Activated T-cell treated with anti-CD3 and anti-CD28 coated beads, Interleukin-2, amount 50 U/mL, for 1 hour (primary cell): ENCODE measurements at regions not wholly inside any gene's neighbourhood (a gene's known extent, or its start where the extent isn't known, plus 50 kb on each side); places are given as distances from the start of the nearest gene placed in this dataset.

ENCODE experiments used
- DNase-seq: peaks from one replicate; pipeline ENCODE4 v3.0.0-alpha.2; 2020

DNA sequence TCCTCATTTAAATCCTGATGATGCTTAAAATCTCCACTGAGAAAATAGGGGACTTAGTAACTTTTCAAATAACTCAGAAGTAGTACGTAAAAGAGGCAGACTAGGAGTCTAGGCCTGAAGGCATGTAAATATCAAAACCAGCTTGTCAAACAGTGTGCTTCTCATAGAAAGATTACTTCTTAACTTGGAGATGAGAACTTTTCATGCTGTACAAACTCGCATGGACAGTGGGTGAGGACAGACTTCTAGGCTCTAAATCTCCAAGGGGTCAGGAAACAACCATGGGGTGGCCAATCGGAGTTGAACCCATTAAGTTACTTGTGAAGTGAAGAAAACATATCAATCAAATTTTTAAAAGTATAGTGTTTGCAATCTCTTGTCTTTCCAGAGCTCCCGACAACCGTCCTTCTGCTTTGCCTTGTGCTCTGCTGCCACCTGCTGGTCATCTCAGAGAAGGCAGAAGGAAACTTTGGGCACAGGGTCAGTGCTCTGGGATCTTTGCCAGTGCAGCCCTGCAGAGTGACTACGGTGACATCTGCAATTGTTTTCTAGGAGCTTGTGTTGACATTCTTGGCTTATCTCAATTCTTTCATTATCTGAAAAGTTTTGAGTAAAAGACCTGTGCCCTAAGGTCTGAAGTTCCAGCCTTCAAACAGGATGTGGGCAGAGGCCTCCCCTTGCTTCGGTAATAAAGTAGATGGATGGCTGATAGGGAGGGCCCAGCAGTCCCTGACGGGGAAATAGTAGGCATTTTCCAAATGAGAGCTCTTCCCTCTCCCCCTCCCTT, 105.1 kb upstream of the PDE4B start:
- peak; percentile 76 for DNase-seq

GRCh38 chr1:65688215-65688566, 104.5 kb upstream of the PDE4B start:
- no peak for DNase-seq

GRCh38 chr1:65688848-65689247, 103.8 kb upstream of the PDE4B start:
- DNase-seq, result no peak

DNA sequence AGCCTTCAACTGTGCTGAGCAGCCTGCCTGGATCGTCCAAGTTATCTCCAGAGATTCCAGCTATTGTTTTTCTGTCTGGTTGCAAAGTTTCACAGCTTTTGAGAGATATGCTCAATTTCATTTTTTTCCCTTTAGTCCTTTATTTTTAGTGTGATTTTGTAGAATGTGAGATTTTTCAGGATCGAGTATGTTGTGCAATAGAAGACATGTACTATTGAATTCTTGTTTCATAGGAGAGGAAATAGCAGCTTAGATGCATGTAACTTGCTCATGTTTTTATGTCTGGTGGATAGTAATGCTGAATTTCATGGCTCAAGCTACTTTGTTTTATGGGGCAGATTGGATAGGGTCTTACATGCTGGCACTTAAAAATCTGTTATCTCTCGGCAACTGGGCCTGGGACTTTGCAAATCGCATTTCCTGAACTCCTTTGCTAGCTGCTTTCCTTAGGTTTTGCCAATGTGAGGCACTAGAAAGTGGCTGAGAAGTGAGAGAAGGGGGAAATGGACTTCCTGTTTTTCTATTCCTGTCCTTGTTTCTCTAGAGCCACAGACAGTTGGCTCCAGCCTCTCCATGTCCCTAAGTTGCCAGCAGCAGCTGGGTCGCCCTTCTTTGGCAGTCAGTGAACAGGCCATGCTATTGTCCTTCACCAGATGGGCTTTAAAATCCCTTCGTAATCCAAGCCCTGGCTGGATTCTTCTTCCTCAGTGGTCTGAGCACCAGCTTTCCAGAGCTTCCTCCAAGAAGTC, 101.4 kb upstream of the PDE4B start:
- no peak for DNase-seq

DNA sequence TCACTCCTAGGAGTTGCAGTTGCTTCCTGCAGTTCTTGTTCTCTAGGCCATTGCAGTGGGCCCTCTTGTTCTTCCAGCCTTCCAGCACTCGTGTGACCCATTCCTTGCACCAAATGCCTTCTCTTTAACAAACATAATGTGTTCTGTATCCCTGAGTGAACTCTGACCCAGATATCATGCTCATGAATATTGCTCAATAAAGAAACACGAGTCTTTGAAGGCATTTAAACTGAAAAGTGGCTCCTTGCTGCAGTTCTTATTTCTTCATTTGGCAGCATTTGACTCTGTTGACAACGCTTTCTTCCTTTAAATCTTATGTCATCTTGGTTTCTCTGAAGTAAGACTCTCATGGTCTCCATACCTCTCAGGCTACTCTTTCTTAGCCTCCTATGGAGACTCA, 100.7 kb upstream of the PDE4B start:
- no peak for DNase-seq

DNA sequence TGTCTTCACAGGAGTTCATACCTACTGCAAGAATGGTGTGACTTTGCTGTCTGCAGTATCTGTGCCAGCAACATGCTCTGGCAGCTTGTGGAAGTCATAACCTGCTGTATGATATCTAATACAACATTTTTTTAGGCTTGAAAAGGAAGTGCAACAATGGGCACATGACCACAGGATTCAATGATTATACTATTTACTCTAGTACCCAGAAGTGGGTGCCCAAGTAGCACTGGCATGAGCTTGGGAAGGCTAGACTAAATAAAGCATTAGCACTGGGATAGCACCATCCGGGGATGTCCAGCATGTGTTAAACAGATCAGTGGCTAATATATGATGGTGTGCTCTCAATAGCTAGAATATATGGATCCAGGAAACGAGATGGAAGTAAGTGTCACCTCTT, 98.6 kb upstream of the PDE4B start:
- DNase-seq, result no peak

DNA sequence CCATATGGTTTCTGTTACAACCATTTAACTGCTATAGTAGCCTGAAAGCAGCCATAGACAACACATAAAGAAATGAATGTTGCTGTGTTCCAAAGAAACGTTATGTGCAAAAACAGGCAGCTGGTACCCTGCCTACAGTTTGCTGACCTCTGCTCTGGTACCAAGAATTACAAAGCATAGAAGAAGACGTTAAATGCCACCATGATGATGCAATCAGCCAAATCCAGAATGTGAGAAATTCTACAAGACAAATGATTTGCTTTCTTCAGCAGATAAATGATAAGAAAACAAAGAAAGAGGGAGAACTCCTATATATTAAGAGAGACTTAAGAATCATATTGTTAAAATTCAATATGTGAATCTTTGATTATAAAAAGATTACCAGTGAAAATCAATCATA, 97.8 kb upstream of the PDE4B start:
- DNase-seq, result no peak

DNA sequence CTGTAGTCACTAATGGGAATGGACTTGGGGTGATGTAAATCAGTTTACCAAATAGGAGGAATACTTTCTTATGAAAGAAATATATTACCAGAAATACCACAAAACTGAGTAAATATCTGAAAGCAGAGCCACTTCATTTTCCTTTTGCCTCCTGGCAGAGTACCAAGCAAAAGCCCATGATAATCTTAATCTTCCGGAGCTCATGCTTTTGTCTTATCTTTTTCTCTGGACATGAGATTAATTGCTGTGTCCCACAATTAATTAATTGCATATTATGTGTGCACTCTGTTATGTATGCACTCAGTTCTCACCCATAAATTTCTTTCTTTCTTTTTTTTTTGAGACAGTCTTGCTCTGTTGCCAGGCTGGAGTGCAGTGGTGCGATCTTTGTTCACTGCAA, 94.1 kb upstream of the PDE4B start:
- DNase-seq, result no peak

- no peak for DNase-seq
These were observed 88.8 kb upstream of the PDE4B start for GRCh38 chr1:65703853-65704252.

DNA sequence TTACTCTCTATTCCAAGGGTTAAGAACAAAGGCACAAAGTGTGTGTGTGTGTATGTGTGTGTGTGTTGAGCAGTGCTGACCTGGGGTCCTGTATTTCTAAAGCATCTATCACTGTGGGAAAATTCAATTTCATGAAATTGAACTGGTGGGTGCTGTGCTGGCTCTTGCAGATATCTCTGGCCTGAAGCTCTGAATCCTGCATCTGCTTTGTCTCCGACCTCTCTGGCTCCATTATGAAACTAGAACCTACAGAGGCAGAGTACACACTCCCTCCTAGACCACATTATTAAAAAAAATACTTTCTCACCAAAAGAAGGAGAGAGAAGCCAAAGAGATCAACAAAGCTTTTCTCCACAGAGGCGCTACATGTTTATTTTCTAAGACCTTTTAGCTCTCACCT, 88.4 kb upstream of the PDE4B start:
- DNase-seq, result no peak

GRCh38 chr1:65717815-65718454, 74.8 kb upstream of the PDE4B start:
- DNase-seq, result no peak

DNA sequence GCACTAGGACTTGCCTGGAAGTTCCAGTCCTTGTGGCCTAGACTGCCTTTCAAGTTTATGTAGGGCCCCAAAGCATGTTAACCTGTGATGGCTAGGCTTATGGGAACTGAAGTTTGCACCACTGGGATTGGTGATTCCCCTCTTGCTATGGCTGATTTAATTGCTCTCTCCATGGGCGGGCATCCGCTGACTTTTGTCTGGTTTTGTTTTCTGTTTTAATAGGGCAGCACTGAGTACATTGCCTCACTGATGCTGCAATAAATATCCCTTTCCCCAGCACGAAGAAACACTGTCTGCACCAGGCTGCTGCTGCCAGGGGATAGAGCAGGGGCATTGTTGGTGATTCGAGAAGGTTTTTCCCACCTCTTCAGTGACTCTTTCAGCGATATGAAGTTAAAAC, 73.3 kb upstream of the PDE4B start:
- DNase-seq, result no peak

GRCh38 chr1:65722461-65722860, 70.2 kb upstream of the PDE4B start:
- no peak for DNase-seq

DNA sequence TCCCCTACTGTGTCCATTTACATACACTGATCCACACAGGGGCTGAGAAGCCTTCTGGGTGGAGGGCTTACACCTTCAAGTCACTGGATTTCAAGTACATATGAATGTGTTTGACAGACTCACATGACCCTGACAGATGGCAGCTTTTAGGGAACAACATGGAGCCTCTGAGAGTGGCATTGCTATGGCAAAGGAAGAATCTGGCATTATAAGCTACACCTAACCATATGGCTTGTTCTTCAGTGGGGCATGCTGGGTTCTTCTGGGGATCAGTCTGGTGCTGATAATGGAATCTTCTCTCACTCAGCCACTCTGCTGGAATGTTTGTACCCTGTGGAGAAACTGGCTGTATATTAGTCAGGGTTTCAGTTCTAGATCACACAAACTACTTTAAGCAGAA, 68.5 kb upstream of the PDE4B start:
- no peak for DNase-seq

- no peak for DNase-seq
These were observed 67.6 kb upstream of the PDE4B start for GRCh38 chr1:65725064-65725463.

DNA sequence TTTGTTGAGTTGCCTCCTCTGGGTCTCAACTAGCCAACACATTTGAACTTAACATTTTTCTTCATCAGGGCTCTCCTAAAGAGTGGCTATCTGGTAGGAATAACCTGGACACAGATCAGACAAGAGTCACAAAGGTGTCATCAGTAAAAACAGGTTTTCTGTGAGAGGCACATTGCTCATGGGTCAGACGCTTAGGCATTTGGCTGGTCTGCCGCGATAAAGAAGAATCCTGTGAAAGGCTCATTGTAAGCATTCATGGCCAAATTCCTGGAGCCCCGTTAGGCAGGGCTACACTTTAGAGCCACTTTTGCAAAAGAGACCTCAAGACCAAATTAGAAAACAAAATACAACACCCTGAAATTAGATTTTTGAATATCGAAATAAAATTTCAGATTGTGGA, 64.2 kb upstream of the PDE4B start:
- no peak for DNase-seq

DNA sequence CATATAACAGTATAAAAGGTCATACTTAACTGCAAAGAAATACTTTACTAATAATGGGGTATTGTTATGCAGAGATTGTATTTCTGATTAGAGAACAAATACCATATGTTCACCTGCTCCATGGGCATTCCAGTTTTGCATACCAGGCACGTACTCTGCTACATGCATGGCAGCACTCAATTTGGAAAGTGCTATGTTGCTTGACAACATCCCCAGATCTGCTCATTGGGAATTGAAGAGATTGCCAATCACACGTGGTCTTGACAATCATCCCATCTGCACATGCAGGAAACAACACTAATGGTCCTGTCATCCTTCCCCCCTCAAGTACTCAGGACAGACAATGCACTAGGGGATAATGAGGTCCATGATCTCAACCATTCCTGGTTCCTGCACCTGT, 63.4 kb upstream of the PDE4B start:
- no peak for DNase-seq

GRCh38 chr1:65734979-65735378, 57.7 kb upstream of the PDE4B start:
- no peak for DNase-seq

- no peak for DNase-seq
These were observed 50.7 kb upstream of the PDE4B start for GRCh38 chr1:65741993-65742392.
